GM21360 (cell line): ENCODE measurements at regions not wholly inside any gene's neighbourhood (a gene's known extent, or its start where the extent isn't known, plus 50 kb on each side); places are given as distances from the start of the nearest gene placed in this dataset.
"Not testable (repeated sequence)": the region's sequence is repeated elsewhere in the genome, so short reads cannot be mapped to it uniquely, and the experiment has no call there.

Source experiments
- ATAC-seq: cut with Tn5 transposase; IDR thresholded peaks from one replicate; pipeline ENCODE4 v1.9.1; 2021; ENCODE audit warnings: mild to moderate bottlenecking, moderate library complexity; ENCODE audit not compliant: unreplicated experiment

- peak; percentile 66 for ATAC-seq
Observed at GRCh38 chr13:22915442-22916082, 265.2 kb upstream of the SGCG start.

GRCh38 chr13:22916276-22916675 lies 264.5 kb upstream of the SGCG start:
- not testable (repeated sequence) for ATAC-seq

GRCh38 chr13:22925881-22926747 lies 254.7 kb upstream of the SGCG start:
- ATAC-seq, result no peak

GRCh38 chr13:22926748-22927400 lies 253.9 kb upstream of the SGCG start:
- no peak for ATAC-seq

- not testable (repeated sequence) for ATAC-seq
Observed at GRCh38 chr13:22927845-22928244, 252.9 kb upstream of the SGCG start.

GRCh38 chr13:22929381-22930126 lies 251.2 kb upstream of the SGCG start:
- no peak for ATAC-seq

GRCh38 chr13:22931576-22931975 lies 249.2 kb upstream of the SGCG start:
- ATAC-seq, result no peak

- ATAC-seq, result not testable (repeated sequence)
Observed at GRCh38 chr13:22932632-22933412, 248.0 kb upstream of the SGCG start.

GRCh38 chr13:22933571-22934181 lies 247.1 kb upstream of the SGCG start:
- ATAC-seq, result no peak

- ATAC-seq, result no peak
Observed at GRCh38 chr13:22934744-22935523, 245.8 kb upstream of the SGCG start.

GRCh38 chr13:22936228-22936627 lies 244.6 kb upstream of the SGCG start:
- ATAC-seq, result no peak

- no peak for ATAC-seq
Observed at GRCh38 chr13:22937241-22937640, 243.5 kb upstream of the SGCG start.

- no peak for ATAC-seq
Observed at GRCh38 chr13:22937953-22938352, 242.8 kb upstream of the SGCG start.

- no peak for ATAC-seq
Observed at GRCh38 chr13:22938576-22938975, 242.2 kb upstream of the SGCG start.

GRCh38 chr13:22939157-22939556 lies 241.6 kb upstream of the SGCG start:
- no peak for ATAC-seq

- no peak for ATAC-seq
Observed at GRCh38 chr13:22940090-22940710, 240.6 kb upstream of the SGCG start.

GRCh38 chr13:22940736-22941135 lies 240.0 kb upstream of the SGCG start:
- ATAC-seq, result no peak

GRCh38 chr13:22941495-22941894 lies 239.3 kb upstream of the SGCG start:
- ATAC-seq, result not testable (repeated sequence)

GRCh38 chr13:22942831-22943230 lies 237.9 kb upstream of the SGCG start:
- ATAC-seq, result not testable (repeated sequence)
